GM19099 (cell line): ENCODE measurements at regions not wholly inside any gene's neighbourhood (a gene's known extent, or its start where the extent isn't known, plus 50 kb on each side); places are given as distances from the start of the nearest gene placed in this dataset.

Experiments used
- POLR2A ChIP-seq: IDR thresholded peaks from 3 replicates; pipeline ENCODE4 v1.6.1; 2011; ENCODE audit warnings: low read depth; ENCODE audit not compliant: insufficient read length; ENCODE audit errors: extremely low read depth

DNA sequence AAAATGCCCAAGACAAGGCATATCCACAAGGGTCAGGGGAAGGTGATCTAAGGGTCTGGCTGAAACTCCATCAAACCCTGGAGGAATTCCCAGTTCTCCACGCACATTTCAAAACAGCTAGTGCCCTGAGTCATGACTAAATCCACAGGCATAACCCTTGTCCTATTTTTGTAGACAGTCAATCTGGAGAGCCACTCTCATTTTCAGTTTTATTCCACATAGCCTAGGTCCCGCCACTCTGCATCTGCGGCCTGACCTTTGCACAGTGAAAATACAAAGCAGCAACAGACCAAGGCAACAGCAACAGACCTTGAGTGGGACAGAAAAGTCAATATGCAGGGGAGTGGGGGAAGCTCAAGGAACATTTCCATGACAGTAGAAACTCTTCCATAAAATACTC lies 201.4 kb upstream of the NPVF start:
- TF ChIP-seq POLR2A: no peak

GRCh38 chr7:25430200-25430931 lies 202.1 kb upstream of the NPVF start:
- TF ChIP-seq POLR2A: no peak

- no peak for TF ChIP-seq POLR2A
These were observed 203.7 kb upstream of the NPVF start for GRCh38 chr7:25431956-25432450.

- TF ChIP-seq POLR2A: no peak
These were observed 204.5 kb upstream of the NPVF start for GRCh38 chr7:25432807-25433206.

- no peak for TF ChIP-seq POLR2A
These were observed 208.1 kb upstream of the NPVF start for GRCh38 chr7:25436413-25436812.

DNA sequence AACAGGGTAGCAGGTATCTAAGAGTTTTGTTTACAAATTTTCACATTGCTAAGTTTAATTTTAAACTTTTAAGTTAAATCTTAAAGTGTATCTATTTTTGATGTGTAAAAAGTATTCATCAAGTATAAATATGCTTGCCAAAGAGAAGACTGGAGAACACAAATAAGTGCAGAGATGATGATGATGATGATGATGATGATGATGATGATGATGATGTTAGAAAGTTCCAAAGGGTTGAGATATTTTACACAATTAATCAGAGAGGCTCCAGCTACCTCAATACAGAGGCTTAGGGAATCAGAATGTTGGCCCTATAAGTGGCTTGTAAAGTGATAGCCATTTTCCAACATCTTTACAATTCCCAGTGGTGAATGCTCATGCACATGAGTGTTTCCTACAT lies 209.0 kb upstream of the NPVF start:
- TF ChIP-seq POLR2A: no peak

GRCh38 chr7:25444991-25445390 lies 216.7 kb upstream of the NPVF start:
- TF ChIP-seq POLR2A: no peak

DNA sequence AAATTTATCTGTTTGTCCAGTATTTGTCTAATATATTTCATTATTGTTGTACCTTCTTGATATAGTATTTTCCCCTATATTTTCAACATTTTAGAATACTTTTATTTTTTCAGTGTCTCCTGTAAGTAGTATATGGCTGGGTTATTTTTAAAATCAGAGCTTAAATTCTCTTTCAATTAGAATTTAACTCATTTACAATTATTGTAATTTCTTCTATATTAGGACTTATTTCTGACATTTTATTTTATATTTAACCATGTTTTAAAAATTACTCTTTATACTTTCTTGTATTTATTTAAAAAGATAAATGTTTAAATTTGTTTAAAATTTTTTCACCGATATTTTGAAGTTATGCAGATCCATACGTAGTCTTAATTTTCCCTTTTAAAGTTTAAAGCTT lies 220.0 kb upstream of the NPVF start:
- no peak for TF ChIP-seq POLR2A

GRCh38 chr7:25454020-25454419 lies 225.7 kb upstream of the NPVF start:
- no peak for TF ChIP-seq POLR2A

DNA sequence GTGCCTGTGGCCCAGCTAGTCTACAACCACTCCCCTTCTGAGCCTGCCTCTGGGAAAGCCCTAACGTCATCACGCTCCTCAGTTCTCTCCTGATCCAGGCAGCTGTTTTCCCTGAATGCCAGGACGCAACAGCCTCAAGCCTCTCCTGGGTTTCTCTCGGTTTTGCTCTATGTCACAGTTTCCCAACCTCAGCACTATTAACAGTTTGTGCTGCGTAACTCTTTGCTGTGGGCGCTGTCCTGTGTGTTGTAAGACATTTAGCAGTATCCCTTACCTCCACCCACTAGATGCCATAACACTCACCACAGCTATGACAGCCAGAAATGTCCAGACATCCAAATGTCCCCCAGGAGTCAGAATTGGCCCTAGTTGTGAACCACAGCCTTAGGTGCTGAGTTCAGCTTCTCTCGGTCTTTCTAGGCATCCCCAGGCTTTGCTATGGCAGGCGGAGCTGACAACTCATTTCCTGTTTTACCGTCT lies 226.3 kb upstream of the NPVF start:
- TF ChIP-seq POLR2A: no peak

GRCh38 chr7:25455683-25456251 lies 227.5 kb upstream of the NPVF start:
- TF ChIP-seq POLR2A: no peak

GRCh38 chr7:25456467-25457171 lies 228.3 kb upstream of the NPVF start:
- TF ChIP-seq POLR2A: no peak

GRCh38 chr7:25459057-25459456 lies 230.8 kb upstream of the NPVF start:
- no peak for TF ChIP-seq POLR2A

DNA sequence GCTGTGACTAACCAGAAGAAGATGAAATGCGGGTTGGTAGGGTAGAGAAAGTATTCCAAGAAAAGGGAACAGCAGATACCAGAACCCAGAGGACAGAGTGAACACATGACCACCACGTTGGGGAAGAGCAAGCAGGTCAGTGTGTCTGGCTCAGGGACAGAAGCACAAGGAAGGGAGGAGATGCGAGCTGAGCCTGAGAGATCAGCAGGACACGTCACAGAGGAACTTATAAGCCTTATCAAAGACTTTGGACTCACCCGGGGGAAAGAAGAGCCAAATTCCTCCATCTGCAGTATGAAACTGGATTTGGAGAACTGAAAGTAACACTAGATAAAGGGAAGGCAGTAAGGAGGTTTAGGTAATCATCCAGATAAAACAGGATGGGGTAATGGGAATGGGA lies 232.1 kb upstream of the NPVF start:
- no peak for TF ChIP-seq POLR2A

DNA sequence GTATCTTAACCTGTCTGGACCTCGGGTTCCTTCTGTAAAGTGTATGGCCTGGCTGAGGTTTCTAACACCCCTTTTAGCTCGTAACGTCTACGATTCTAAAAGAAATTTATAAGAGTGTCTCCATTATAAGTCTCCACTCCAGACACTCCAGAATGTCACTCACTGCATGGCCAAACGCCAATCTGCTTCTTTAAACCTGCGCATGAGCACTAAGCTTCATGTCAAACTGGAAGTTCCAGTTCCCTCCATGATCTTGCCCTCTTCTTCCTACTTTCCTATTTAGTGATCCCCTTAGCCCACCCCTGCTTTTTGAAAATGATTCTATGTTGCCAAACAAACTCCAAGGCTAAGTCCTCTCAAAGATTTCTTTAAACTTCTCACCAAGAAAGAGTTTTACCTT lies 241.4 kb upstream of the NPVF start:
- TF ChIP-seq POLR2A: no peak

DNA sequence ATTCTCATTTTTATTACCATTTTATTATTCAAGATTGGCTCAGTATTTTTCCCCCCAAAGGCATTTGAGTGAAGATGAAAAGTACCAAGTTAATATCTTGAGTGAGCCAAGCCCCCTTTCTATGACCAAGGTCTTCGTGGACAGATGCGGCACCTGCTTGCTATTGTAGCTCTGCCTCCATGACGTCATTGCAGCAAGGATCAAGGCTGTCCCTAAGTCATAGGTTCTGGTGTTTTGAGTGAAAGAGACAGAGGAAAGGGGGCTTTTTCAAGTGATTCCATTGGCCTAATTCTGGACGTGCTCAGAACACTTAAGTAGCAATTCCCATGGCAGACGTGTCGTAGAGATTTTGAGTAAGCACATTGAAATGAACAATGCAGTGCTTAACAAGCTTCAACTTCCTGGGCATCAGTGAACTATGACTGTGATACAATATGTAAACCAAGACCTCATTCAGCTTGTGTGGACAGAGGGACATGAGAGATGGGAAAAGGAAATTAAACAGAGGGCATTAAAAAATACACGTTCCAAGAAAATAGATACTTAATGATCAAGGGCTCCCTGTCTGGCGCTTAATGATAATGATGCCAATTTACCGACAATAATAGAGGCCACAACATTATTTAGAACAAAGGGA lies 248.7 kb upstream of the NPVF start:
- TF ChIP-seq POLR2A: no peak

GRCh38 chr7:25478925-25479324 lies 250.6 kb upstream of the NPVF start:
- TF ChIP-seq POLR2A: no peak
